ENCODE measurements at regions not wholly inside any gene's neighbourhood (a gene's known extent, or its start where the extent isn't known, plus 50 kb on each side); places are given as distances from the start of the nearest gene placed in this dataset.

- Mint-ChIP-seq H3K27me3 (ENCODE audit: insufficient read depth) (no peaks in the 10 kb centered on the region; the same call in 1 of the 2 replicates), H3K9me3 (peaks cover 18% of the 10 kb centered on the region), H3K4me3 (no peak overlapping the region), H3K4me1 (ENCODE audit: low read depth) (no peaks in the 10 kb centered on the region), H3K27ac (no peak overlapping the region), H3K36me3 (ENCODE audit: low read depth) (no peaks in the 10 kb centered on the region; the same call in 1 of the 2 replicates)
- DNase-seq = no peak
- TF ChIP-seq CTCF (IDR thresholded peaks at IDR 0.05) = no peak
Observed at GRCh38 chr15:27656296-27656987, 442.7 kb downstream of the OCA2 start.

GRCh38 chr15:27655056-27655455 is 444.1 kb downstream of the OCA2 start:
- DNase-seq = no peak
- Mint-ChIP-seq H3K9me3 (peaks cover 21% of the 10 kb centered on the region), H3K36me3 (ENCODE audit: low read depth) (no peaks in the 10 kb centered on the region; the same call in 1 of the 2 replicates), H3K27ac (no peak overlapping the region), H3K4me3 (no peak overlapping the region), H3K27me3 (ENCODE audit: insufficient read depth) (no peaks in the 10 kb centered on the region; the same call in 1 of the 2 replicates), H3K4me1 (ENCODE audit: low read depth) (no peaks in the 10 kb centered on the region)
- no peak for TF ChIP-seq CTCF (IDR thresholded peaks at IDR 0.05)

- no peaks in the 10 kb centered on the region for H3K36me3 Mint-ChIP-seq (ENCODE audit: low read depth)
- no peak overlapping the region for H3K27ac Mint-ChIP-seq
- no peaks in the 10 kb centered on the region for H3K4me1 Mint-ChIP-seq (ENCODE audit: low read depth)
- DNase-seq = no peak
- peaks cover 17% of the 10 kb centered on the region for H3K9me3 Mint-ChIP-seq
- no peaks in the 10 kb centered on the region; the same call in 1 of the 2 replicates for H3K27me3 Mint-ChIP-seq (ENCODE audit: insufficient read depth)
- no peak overlapping the region for H3K4me3 Mint-ChIP-seq
- no peak for TF ChIP-seq CTCF (IDR thresholded peaks at IDR 0.05)
Observed at GRCh38 chr15:27650244-27650643, 448.9 kb downstream of the OCA2 start.

- TF ChIP-seq CTCF (IDR thresholded peaks at IDR 0.05) = no peak
- H3K27me3 Mint-ChIP-seq (ENCODE audit: insufficient read depth) = no peaks in the 10 kb centered on the region; the same call in 1 of the 2 replicates
- no peak overlapping the region for H3K4me3 Mint-ChIP-seq
- no peak overlapping the region for H3K27ac Mint-ChIP-seq
- no peak for DNase-seq
- H3K4me1 Mint-ChIP-seq (ENCODE audit: low read depth) = no peaks in the 10 kb centered on the region
- H3K36me3 Mint-ChIP-seq (ENCODE audit: low read depth) = no peaks in the 10 kb centered on the region
- peaks cover 24% of the 10 kb centered on the region for H3K9me3 Mint-ChIP-seq
Observed at GRCh38 chr15:27648359-27648758, 450.8 kb downstream of the OCA2 start.

GRCh38 chr15:27646531-27646930 is 452.6 kb downstream of the OCA2 start:
- H3K4me3 Mint-ChIP-seq = no peak overlapping the region

More at GRCh38 chr15:27646531-27646930, 452.6 kb downstream of the OCA2 start:
- H3K36me3 Mint-ChIP-seq (ENCODE audit: low read depth) = no peaks in the 10 kb centered on the region
- H3K4me1 Mint-ChIP-seq (ENCODE audit: low read depth) = no peaks in the 10 kb centered on the region
- peaks cover 42% of the 10 kb centered on the region for H3K9me3 Mint-ChIP-seq
- no peak for TF ChIP-seq CTCF (IDR thresholded peaks at IDR 0.05)
- no peaks in the 10 kb centered on the region; the same call in 1 of the 2 replicates for H3K27me3 Mint-ChIP-seq (ENCODE audit: insufficient read depth)
- DNase-seq = no peak
- no peak overlapping the region for H3K27ac Mint-ChIP-seq

Measured in HFFc6 (cell line).